GM04503 (cell line): ENCODE measurements at regions not wholly inside any gene's neighbourhood (a gene's known extent, or its start where the extent isn't known, plus 50 kb on each side); places are given as distances from the start of the nearest gene placed in this dataset.

Source experiments
- DNase-seq: peaks from one replicate; pipeline ENCODE4 v3.0.0-alpha.2; 2012; ENCODE audit warnings: low read depth

DNA sequence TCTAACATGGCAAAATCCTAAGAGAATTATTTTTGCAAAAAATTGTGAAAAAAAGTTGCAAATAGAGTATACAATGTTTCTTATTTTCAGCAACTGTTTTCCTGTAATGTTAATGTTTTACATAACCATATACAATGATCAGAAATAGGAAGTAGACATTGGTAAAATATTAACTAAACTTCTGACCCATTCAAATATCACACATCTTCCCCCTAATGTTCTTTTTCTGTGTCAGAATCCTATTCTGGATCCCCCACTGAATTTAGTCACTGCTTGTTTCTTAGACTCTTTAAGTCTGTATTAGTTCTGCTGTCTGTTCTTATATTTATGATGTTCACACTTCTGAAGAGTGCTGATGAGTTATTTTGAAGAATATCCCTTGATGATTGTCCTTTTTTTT is 62.0 kb downstream of the HFE start:
- DNase-seq = no peak

DNA sequence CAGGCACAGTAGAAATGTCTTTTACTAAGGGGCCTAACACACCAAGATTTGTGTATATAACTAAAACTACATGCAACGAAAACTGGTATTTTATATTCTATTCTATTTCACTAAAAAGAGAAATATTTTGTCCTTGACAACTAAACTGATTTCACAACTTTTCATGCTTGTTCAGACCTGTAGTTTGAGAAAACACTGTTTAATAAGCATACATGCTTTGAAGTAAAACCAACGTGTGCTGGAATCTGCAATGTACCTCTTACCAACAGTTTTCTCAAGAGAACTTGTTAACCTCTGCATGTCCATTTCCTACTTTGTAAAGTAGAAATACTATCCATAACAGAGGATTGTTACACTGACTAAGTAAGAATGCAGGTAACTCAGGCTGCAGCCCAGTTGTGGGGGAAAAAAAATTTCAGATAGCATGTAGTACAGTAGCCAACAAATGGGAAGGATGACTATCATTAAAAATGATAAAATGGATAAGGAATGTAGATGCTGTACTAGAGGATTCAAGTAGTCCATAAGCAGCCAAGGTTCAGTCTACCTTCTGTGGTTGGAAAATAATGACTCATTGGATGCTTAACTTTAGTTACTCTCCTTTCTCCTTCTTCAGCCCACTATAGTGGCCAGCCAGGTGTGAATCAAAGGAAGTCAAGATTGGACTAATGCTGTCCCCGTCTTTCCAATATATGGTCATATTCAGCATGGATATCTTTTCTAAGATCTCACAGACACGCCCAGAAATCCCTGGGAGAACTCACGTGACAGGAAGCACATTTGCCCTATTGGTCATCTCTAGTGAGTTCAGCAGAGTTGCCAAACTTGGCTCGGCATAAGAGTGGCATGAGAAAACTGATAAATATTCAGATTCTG is 65.2 kb downstream of the HFE start:
- no peak for DNase-seq

GRCh38 chr6:26155061-26155930 is 68.1 kb downstream of the HFE start:
- no peak for DNase-seq

GRCh38 chr6:26156105-26156849 is 69.0 kb downstream of the HFE start:
- DNase-seq = no peak

GRCh38 chr6:26156850-26157250 is 69.6 kb downstream of the HFE start:
- DNase-seq = no peak

DNA sequence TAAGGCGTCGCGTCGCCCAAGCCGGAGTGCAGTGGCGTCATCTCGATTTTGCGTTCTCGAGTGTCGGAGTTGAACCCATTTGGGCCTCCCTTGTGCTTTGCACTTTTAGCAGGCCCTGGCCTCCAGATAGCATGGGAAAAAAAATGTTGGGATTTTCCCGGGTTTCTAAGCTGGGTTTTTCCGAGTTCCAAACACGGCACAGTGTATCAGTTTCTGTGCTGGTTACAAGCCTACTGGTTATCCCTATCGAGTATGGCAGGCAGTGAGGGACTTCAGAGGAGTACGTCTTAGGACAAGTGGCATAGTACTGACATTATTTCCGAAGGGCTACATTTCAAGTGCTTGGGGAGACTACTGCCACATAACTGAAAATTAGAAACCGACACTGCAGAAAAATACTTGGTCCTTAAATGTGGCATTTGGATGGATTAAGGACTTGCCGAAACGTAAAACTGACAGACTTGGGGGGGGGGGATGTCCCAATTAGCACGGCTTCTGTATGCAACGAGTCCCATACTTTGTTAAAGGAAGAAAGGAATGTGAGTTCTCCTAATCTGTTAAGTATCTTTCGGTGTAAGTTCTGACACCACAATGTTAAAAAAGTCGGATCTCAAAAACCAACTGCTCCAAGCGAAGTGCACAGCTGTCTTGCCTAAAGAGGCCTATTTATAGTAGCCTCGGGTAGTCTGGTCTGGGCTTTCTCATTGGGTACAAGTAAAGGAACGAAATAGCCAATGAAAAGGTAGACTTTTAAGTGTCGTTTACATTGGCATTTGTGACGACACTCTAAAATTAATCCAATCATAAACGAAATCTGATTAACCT is 70.2 kb downstream of the HFE start:
- DNase-seq = peak; percentile 97

DNA sequence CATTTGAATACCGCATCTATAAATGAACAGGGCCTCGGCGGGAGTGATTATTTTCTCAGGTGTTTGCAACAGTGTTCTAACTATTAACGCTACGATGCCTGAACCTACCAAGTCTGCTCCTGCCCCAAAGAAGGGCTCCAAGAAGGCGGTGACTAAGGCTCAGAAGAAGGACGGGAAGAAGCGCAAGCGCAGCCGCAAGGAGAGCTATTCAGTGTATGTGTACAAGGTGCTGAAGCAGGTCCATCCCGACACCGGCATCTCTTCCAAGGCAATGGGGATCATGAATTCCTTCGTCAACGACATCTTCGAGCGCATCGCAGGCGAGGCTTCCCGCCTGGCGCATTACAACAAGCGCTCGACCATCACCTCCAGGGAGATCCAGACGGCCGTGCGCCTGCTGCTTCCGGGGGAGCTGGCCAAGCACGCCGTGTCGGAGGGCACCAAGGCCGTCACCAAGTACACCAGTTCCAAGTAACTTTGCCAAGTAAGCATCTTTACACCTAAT is 70.9 kb downstream of the HFE start:
- no peak for DNase-seq

- DNase-seq = no peak
Measured at GRCh38 chr6:26158581-26159356, 71.5 kb downstream of the HFE start.

- DNase-seq = no peak
Measured at GRCh38 chr6:26159357-26160273, 72.4 kb downstream of the HFE start.

GRCh38 chr6:26161322-26161721 is 74.1 kb downstream of the HFE start:
- no peak for DNase-seq

DNA sequence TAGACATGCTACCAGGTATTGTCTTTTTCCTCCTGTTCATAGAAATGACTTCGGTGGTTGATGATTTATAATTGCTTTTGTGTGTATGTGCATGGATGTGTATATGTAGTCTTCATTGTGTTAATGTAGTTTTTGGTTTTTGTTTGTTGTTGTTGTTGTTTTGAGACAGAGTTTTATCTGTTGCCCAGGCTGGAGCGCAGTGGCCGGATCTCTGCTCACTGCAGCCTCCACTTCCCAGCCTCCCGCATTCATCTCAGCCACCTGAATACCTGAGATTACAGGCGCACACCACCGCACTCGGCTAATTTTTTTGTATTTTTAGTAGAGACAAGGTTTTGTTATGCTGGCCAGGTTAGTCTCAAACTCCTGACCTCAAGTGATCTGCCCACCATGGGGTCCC is 75.2 kb downstream of the HFE start:
- no peak for DNase-seq

GRCh38 chr6:26163427-26164119 is 76.3 kb downstream of the HFE start:
- no peak for DNase-seq

DNA sequence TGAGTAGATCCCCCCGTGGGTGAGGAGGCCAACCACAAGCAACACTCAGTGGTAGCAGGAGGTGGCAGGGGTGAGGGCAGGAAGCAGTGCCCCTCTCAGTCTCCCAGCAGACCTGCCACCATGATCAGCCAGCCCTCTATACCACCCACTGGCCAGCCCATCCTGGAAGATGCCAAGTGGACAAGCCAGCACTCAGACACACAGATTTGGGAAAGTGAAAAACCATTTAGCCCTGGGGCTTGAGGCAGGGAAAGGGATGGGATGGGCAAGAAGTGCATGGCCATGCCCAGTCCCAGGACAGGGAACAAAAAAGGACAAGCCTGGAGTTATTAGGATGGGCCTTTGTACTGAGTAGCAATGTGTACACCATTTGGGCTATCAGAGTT is 76.9 kb downstream of the HFE start:
- DNase-seq = no peak

GRCh38 chr6:26165261-26165790 is 78.1 kb downstream of the HFE start:
- DNase-seq = no peak

GRCh38 chr6:26170181-26170580 is 83.0 kb downstream of the HFE start:
- DNase-seq = no peak

- DNase-seq = no peak
Measured at GRCh38 chr6:26170951-26171841, 84.0 kb downstream of the HFE start.

- no peak for DNase-seq
Measured at GRCh38 chr6:26172608-26172968, 85.4 kb downstream of the HFE start.

DNA sequence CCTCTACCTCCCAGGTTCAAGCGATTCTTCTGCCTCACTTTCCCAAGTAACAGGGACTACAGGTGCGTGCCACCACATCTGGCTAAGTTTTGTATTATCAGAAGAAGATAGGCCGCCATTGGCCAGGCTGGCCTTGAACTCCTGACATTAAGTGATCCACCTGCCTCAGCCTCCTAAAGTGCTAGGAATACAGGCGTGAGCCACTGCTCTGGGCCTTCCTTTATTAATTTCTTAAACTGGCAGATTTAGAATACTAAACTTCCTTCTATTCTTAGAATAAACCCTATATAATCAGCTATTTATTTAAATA is 86.6 kb downstream of the HFE start:
- no peak for DNase-seq
